HepG2 (cell line): ENCODE measurements at regions not wholly inside any gene's neighbourhood (a gene's known extent, or its start where the extent isn't known, plus 50 kb on each side); places are given as distances from the start of the nearest gene placed in this dataset.

Source experiments
- AHR ChIP-seq: IDR thresholded peaks from 2 replicates; pipeline ENCODE4 v1.6.1; 2018; ENCODE audit warnings: missing genetic modification reagents, missing compliant biosample characterization
- AKAP8 ChIP-seq: sonication (generic); formaldehyde crosslinking; IDR thresholded peaks from 2 replicates; pipeline ENCODE4 v1.5.1; 2020; ENCODE audit warnings: mild to moderate bottlenecking, missing genetic modification reagents
- AKNA ChIP-seq: sonication (generic); formaldehyde crosslinking; IDR thresholded peaks from 2 replicates; pipeline ENCODE4 v1.4.0; 2020; ENCODE audit warnings: missing genetic modification reagents, borderline replicate concordance
- BATF2 ChIP-seq: sonication (generic); formaldehyde crosslinking; IDR thresholded peaks from 2 replicates; pipeline ENCODE4 v1.8.0; 2022; ENCODE audit warnings: mild to moderate bottlenecking, missing genetic modification reagents, moderate library complexity
- CCDC6 ChIP-seq: sonication (generic); formaldehyde crosslinking; IDR thresholded peaks from 2 replicates; pipeline ENCODE4 v1.8.1; 2022; ENCODE audit warnings: mild to moderate bottlenecking, missing genetic modification reagents, moderate library complexity
- DNMT3B ChIP-seq: conservative IDR thresholded peaks from 2 replicates; pipeline ENCODE4 v1.6.1; 2016; ENCODE audit warnings: missing biosample characterization, control low read depth
- FOXK2 ChIP-seq: fragments of 450-650 bp; IDR thresholded peaks from 2 replicates; pipeline ENCODE4 v1.6.1; 2016
- HNRNPL ChIP-seq: fragments of 200-400 bp; formaldehyde crosslinking; IDR thresholded peaks from 2 replicates; pipeline ENCODE4 v1.6.1; 2017; ENCODE audit warnings: mild to moderate bottlenecking, low read depth, low read length
- KDM2A ChIP-seq: sonication (generic); formaldehyde crosslinking; IDR thresholded peaks from 2 replicates; pipeline ENCODE4 v1.4.0; 2020; ENCODE audit warnings: low read depth, missing genetic modification reagents, borderline replicate concordance
- LCORL ChIP-seq, 2 experiments: fragments of 450-650 bp in 1 of 2; sonication (generic) in 1 of 2; formaldehyde crosslinking in 1 of 2; IDR thresholded peaks; 2 replicates each; pipeline versions ENCODE4 v1.5.0 to v1.6.1; 2017 to 2020; ENCODE audit warnings: antibody characterized with exemption in 1 of 2, missing genetic modification reagents in 1 of 2
- MXD1 ChIP-seq: sonication (generic); formaldehyde crosslinking; IDR thresholded peaks from 2 replicates; pipeline ENCODE4 v1.4.0; 2020; ENCODE audit warnings: mild to moderate bottlenecking, missing genetic modification reagents
- NR2F1 ChIP-seq, 2 experiments: fragments of 450-650 bp in 1 of 2; formaldehyde crosslinking in 1 of 2; IDR thresholded peaks; 2 replicates each; pipeline versions ENCODE4 v1.5.0 to v1.6.1; 2016 to 2020; ENCODE audit warnings: mild to moderate bottlenecking in 1 of 2, missing compliant biosample characterization in 1 of 2, missing genetic modification reagents in 1 of 2, moderate library complexity in 1 of 2
- RORA ChIP-seq: sonication (generic); formaldehyde crosslinking; IDR thresholded peaks from 2 replicates; pipeline ENCODE4 v1.5.0; 2020; ENCODE audit warnings: mild to moderate bottlenecking, missing genetic modification reagents, moderate library complexity
- SIX4 ChIP-seq: sonication (generic); formaldehyde crosslinking; IDR thresholded peaks from 2 replicates; pipeline ENCODE4 v1.4.0; 2020; ENCODE audit warnings: missing genetic modification reagents
- SMAD9 ChIP-seq: sonication (generic); formaldehyde crosslinking; IDR thresholded peaks from 2 replicates; pipeline ENCODE4 v1.5.1; 2020; ENCODE audit warnings: mild to moderate bottlenecking, missing genetic modification reagents
- THRA ChIP-seq: sonication (generic); formaldehyde crosslinking; IDR thresholded peaks from 2 replicates; pipeline ENCODE4 v1.4.0; 2020; ENCODE audit warnings: missing genetic modification reagents, borderline replicate concordance
- ZFY ChIP-seq: sonication (generic); formaldehyde crosslinking; IDR thresholded peaks from 2 replicates; pipeline ENCODE4 v1.4.0; 2020; ENCODE audit warnings: missing genetic modification reagents
- ZNF143 ChIP-seq: sonication (generic); formaldehyde crosslinking; IDR thresholded peaks from 2 replicates; pipeline ENCODE4 v1.4.0; 2020; ENCODE audit warnings: missing genetic modification reagents
- ZNF180 ChIP-seq: sonication (generic); formaldehyde crosslinking; IDR thresholded peaks from 2 replicates; pipeline ENCODE4 v1.4.0; 2020; ENCODE audit warnings: low read depth, missing genetic modification reagents, borderline replicate concordance
- ZNF234 ChIP-seq: sonication (generic); formaldehyde crosslinking; conservative IDR thresholded peaks from 2 replicates; pipeline ENCODE4 v1.5.1; 2020; ENCODE audit warnings: mild to moderate bottlenecking, missing genetic modification reagents
- ZNF235 ChIP-seq: sonication (generic); formaldehyde crosslinking; IDR thresholded peaks from 2 replicates; pipeline ENCODE4 v1.8.1; 2023; ENCODE audit warnings: mild to moderate bottlenecking, missing genetic modification reagents, borderline replicate concordance
- ZNF552 ChIP-seq: sonication (generic); formaldehyde crosslinking; IDR thresholded peaks from 2 replicates; pipeline ENCODE4 v1.9.0; 2022; ENCODE audit warnings: missing genetic modification reagents, mild to moderate bottlenecking, borderline replicate concordance
- ZNF557 ChIP-seq: sonication (generic); formaldehyde crosslinking; IDR thresholded peaks from 2 replicates; pipeline ENCODE4 v1.4.0; 2020; ENCODE audit warnings: missing genetic modification reagents
- ZSCAN20 ChIP-seq: sonication (generic); formaldehyde crosslinking; IDR thresholded peaks from 2 replicates; pipeline ENCODE4 v1.4.0; 2020; ENCODE audit warnings: missing genetic modification reagents, mild to moderate bottlenecking, borderline replicate concordance

GRCh38 chr21:38914528-38915293, 109.0 kb downstream of the ETS2 start (continued):
- TF ChIP-seq AKNA (CRISPR knock-in tag) (no peak), ZNF552 (CRISPR knock-in tag) (no peak), NR2F1 (CRISPR knock-in tag; IDR thresholded peaks at IDR 0.05) (no peak; a peak in 1 of 4 replicates), LCORL (IDR thresholded peaks at IDR 0.05) (no peak), LCORL (CRISPR knock-in tag; IDR thresholded peaks at IDR 0.05) (0 out of 2 replicates have a peak, but pooled peaks have one; percentile 3), ZFY (no peak), ZNF180 (CRISPR knock-in tag) (no peak), SMAD9 (CRISPR knock-in tag) (no peak), ZNF235 (no peak), RORA (CRISPR knock-in tag) (no peak), AKAP8 (no peak), DNMT3B (no peak), KDM2A (CRISPR knock-in tag) (no peak), ZSCAN20 (CRISPR knock-in tag) (no peak), CCDC6 (CRISPR knock-in tag) (no peak), ZNF143 (CRISPR knock-in tag) (no peak), ZNF557 (CRISPR knock-in tag) (no peak), HNRNPL (no peak), AHR (CRISPR knock-in tag) (no peak), THRA (CRISPR knock-in tag) (peak; percentile 64; the same call in 1 of the 2 replicates), MXD1 (CRISPR knock-in tag) (no peak), BATF2 (CRISPR knock-in tag) (no peak), ZNF234 (CRISPR knock-in tag) (no peak), SIX4 (CRISPR knock-in tag) (peak; percentile 65), FOXK2 (no peak)
